Lower leg skin (tissue), 3 donors: ENCODE measurements at regions not wholly inside any gene's neighbourhood (a gene's known extent, or its start where the extent isn't known, plus 50 kb on each side); places are given as distances from the start of the nearest gene placed in this dataset.

Experiments
- POLR2A ChIP-seq, 2 donors: fragments of 450-650 bp; IDR thresholded peaks; one replicate each; pipeline ENCODE4 v1.6.1; 2016 to 2017; ENCODE audit warnings: antibody characterized with exemption in 2 of 2, mild to moderate bottlenecking in 1 of 2, moderate library complexity in 1 of 2
- TF ChIP-seq, protein P1 (sequence below), 3 donors: fragments of 450-650 bp; IDR thresholded peaks; one replicate each; pipeline ENCODE4 v1.5.1; 2016; ENCODE audit warnings: antibody characterized with exemption in 3 of 3, mild to moderate bottlenecking in 3 of 3, moderate library complexity in 2 of 3

DNA sequence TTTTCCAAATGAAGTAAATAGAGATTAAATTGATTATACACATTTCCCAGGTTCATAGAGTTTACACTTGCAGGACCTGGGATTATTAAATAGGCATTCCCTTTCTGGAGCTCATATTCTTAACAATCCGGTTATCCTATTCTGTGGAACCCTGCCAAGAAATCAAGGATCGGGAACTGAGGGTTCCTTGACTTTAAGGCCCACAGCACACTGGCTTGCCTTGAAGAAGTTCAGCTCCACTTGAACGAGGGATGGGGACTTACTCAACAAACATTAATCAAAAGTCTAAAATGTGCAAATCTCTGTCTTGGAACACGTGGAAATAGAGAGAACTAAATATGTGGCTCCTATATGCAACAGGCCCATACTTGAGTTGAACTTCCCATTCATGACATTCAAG lies 142.3 kb upstream of the RGPD4 start:
- TF ChIP-seq, protein P1, sequence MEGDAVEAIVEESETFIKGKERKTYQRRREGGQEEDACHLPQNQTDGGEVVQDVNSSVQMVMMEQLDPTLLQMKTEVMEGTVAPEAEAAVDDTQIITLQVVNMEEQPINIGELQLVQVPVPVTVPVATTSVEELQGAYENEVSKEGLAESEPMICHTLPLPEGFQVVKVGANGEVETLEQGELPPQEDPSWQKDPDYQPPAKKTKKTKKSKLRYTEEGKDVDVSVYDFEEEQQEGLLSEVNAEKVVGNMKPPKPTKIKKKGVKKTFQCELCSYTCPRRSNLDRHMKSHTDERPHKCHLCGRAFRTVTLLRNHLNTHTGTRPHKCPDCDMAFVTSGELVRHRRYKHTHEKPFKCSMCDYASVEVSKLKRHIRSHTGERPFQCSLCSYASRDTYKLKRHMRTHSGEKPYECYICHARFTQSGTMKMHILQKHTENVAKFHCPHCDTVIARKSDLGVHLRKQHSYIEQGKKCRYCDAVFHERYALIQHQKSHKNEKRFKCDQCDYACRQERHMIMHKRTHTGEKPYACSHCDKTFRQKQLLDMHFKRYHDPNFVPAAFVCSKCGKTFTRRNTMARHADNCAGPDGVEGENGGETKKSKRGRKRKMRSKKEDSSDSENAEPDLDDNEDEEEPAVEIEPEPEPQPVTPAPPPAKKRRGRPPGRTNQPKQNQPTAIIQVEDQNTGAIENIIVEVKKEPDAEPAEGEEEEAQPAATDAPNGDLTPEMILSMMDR (IDR thresholded peaks at IDR 0.05): no peak
- no peak for TF ChIP-seq POLR2A (IDR thresholded peaks at IDR 0.05)
